Left ventricle myocardium superior (tissue), 1 donor: ENCODE measurements at regions not wholly inside any gene's neighbourhood (a gene's known extent, or its start where the extent isn't known, plus 50 kb on each side); places are given as distances from the start of the nearest gene placed in this dataset.

Experiments used
- ATAC-seq: fragments of 200-7000 bp; cut with Tn5 transposase; one replicate; pipeline ENCODE4 v1.9.1; 2020; ENCODE audit warnings: mild to moderate bottlenecking, moderate library complexity
- DNase-seq: peaks from one replicate; pipeline ENCODE4 v3.0.0-alpha.2; 2020
- intact Hi-C: fragments of 100-400 bp; cut with micrococcal nuclease; formaldehyde crosslinking; loops from one replicate; pipeline ENCODE4 v1.11.0; 2022
- donor health status: DM: no; HTN: yes; CAD: no; lungs with severe emphysema.

GRCh38 chr5:60243713-60244112, 350.2 kb upstream of the PDE4D start:
- intact Hi-C loops = no loop called here
- DNase-seq (no peak), ATAC-seq (no peak)

- ATAC-seq (no peak), DNase-seq (no peak)
- intact Hi-C loops = no loop called here
Measured at GRCh38 chr5:60232036-60232795, 338.7 kb upstream of the PDE4D start.

GRCh38 chr5:60230456-60230855, 336.9 kb upstream of the PDE4D start:
- intact Hi-C loops = no loop called here
- ATAC-seq (no peak), DNase-seq (no peak)

- DNase-seq = no peak
- no peak for ATAC-seq
- intact Hi-C loops = no loop called here
Measured at GRCh38 chr5:60229691-60230185, 336.2 kb upstream of the PDE4D start.

GRCh38 chr5:60228676-60229075, 335.1 kb upstream of the PDE4D start:
- no peak for ATAC-seq
- no peak for DNase-seq

GRCh38 chr5:60226128-60226527, 332.6 kb upstream of the PDE4D start:
- DNase-seq (no peak), ATAC-seq (no peak)
- intact Hi-C loops = no loop called here

More at GRCh38 chr5:60228676-60229075, 335.1 kb upstream of the PDE4D start:
- intact Hi-C loops = no loop called here

- intact Hi-C loops = no loop called here
- ATAC-seq (no peak), DNase-seq (no peak)
Measured at GRCh38 chr5:60223342-60223741, 329.8 kb upstream of the PDE4D start.

- intact Hi-C loops = no loop called here
- ATAC-seq = no peak
- no peak for DNase-seq
Measured at GRCh38 chr5:60219921-60220320, 326.4 kb upstream of the PDE4D start.

GRCh38 chr5:60210810-60211209, 317.3 kb upstream of the PDE4D start:
- intact Hi-C loops = no loop called here
- no peak for DNase-seq
- ATAC-seq = no peak

GRCh38 chr5:60209146-60209840, 315.8 kb upstream of the PDE4D start:
- intact Hi-C loops = no loop called here
- DNase-seq (no peak), ATAC-seq (no peak)

- DNase-seq (no peak), ATAC-seq (no peak)
- intact Hi-C loops = no loop called here
Measured at GRCh38 chr5:60208716-60209115, 315.2 kb upstream of the PDE4D start.

- DNase-seq (no peak), ATAC-seq (peak; percentile 45)
- intact Hi-C loops = no loop called here
Measured at GRCh38 chr5:60207040-60207439, 313.5 kb upstream of the PDE4D start.

- ATAC-seq = no peak
- DNase-seq = no peak
- intact Hi-C loops = no loop called here
Measured at GRCh38 chr5:60206234-60206633, 312.7 kb upstream of the PDE4D start.

- intact Hi-C loops = no loop called here
- ATAC-seq = no peak
- no peak for DNase-seq
Measured at GRCh38 chr5:60205071-60205470, 311.5 kb upstream of the PDE4D start.

- no peak for DNase-seq
- no peak for ATAC-seq
- intact Hi-C loops = no loop called here
Measured at GRCh38 chr5:60196385-60197113, 303.0 kb upstream of the PDE4D start.

- no peak for DNase-seq
- no peak for ATAC-seq
- intact Hi-C loops = no loop called here
Measured at GRCh38 chr5:60195551-60195950, 302.0 kb upstream of the PDE4D start.

- no peak for ATAC-seq
- DNase-seq = no peak
- intact Hi-C loops = no loop called here
Measured at GRCh38 chr5:60195083-60195482, 301.6 kb upstream of the PDE4D start.

GRCh38 chr5:60185231-60186099, 291.9 kb upstream of the PDE4D start:
- intact Hi-C loops = no loop called here

GRCh38 chr5:60184606-60185005, 291.1 kb upstream of the PDE4D start:
- intact Hi-C loops = no loop called here
- DNase-seq (no peak), ATAC-seq (no peak)

More at GRCh38 chr5:60185231-60186099, 291.9 kb upstream of the PDE4D start:
- no peak for DNase-seq
- ATAC-seq = no peak
